ENCODE measurements at regions not wholly inside any gene's neighbourhood (a gene's known extent, or its start where the extent isn't known, plus 50 kb on each side); places are given as distances from the start of the nearest gene placed in this dataset.

GRCh38 chr2:16261791-16262190, 321.4 kb downstream of the MYCN start:
- H3K9me3 Mint-ChIP-seq, result no peaks in the 10 kb centered on the region
- Histone ChIP-seq H3K4me3 (ENCODE audit: low read length) (no peak overlapping the region), H3K9me3 (ENCODE audit: control insufficient read depth in 2 of 3, low read length in 3 of 3) (no peaks in the 10 kb centered on the region), H3K4me1 (ENCODE audit: control insufficient read depth in 2 of 2, insufficient read depth in 2 of 2, low read length in 2 of 2) (no peaks in the 10 kb centered on the region), H3K27me3 (ENCODE audit: control insufficient read depth in 2 of 2, insufficient read depth in 2 of 2, low read length in 2 of 2) (no peaks in the 10 kb centered on the region), H3K36me3 (ENCODE audit: control insufficient read depth in 2 of 3, insufficient read depth in 3 of 3, low read length in 3 of 3) (no peaks in the 10 kb centered on the region), H3K27ac (ENCODE audit: low read depth, low read length) (no peak overlapping the region)
- H3K4me1 Mint-ChIP-seq, result peaks cover 0 to 13% (median 8%) of the 10 kb centered on the region in 7 donors
- ChIA-PET POLR2A (no interaction called here), CTCF (no interaction called here)
- H3K27me3 Mint-ChIP-seq, result peaks cover 0 to 19% (median 0%) of the 10 kb centered on the region in 5 donors
- no peak overlapping the region for H3K4me3 Mint-ChIP-seq
- ATAC-seq (no peak), DNase-seq (no peak)
- H3K36me3 Mint-ChIP-seq, result no peaks in the 10 kb centered on the region
- no peak overlapping the region for H3K27ac Mint-ChIP-seq
- intact Hi-C loops (cut with micrococcal nuclease), result no loop called here

GRCh38 chr2:16261071-16261470, 320.7 kb downstream of the MYCN start:
- no peaks in the 10 kb centered on the region for H3K27me3 ChIP-seq (ENCODE audit: control insufficient read depth in 2 of 2, insufficient read depth in 2 of 2, low read length in 2 of 2)
- ATAC-seq, result no peak
- ChIA-PET CTCF (no interaction called here), POLR2A (no interaction called here)
- no peaks in the 10 kb centered on the region for H3K36me3 ChIP-seq (ENCODE audit: control insufficient read depth in 2 of 3, insufficient read depth in 3 of 3, low read length in 3 of 3)
- Mint-ChIP-seq H3K9me3 (no peaks in the 10 kb centered on the region), H3K36me3 (no peaks in the 10 kb centered on the region), H3K27me3 (peaks cover 0 to 19% (median 0%) of the 10 kb centered on the region in 5 donors), H3K4me1 (peaks cover 0 to 17% (median 8%) of the 10 kb centered on the region in 7 donors), H3K4me3 (no peak overlapping the region), H3K27ac (no peak overlapping the region)
- intact Hi-C loops (cut with micrococcal nuclease), result no loop called here
- no peaks in the 10 kb centered on the region for H3K9me3 ChIP-seq (ENCODE audit: control insufficient read depth in 2 of 3, low read length in 3 of 3)
- DNase-seq, result no peak
- no peaks in the 10 kb centered on the region for H3K4me1 ChIP-seq (ENCODE audit: control insufficient read depth in 2 of 2, insufficient read depth in 2 of 2, low read length in 2 of 2)
- H3K27ac ChIP-seq (ENCODE audit: low read depth, low read length), result no peak overlapping the region
- H3K4me3 ChIP-seq (ENCODE audit: low read length), result no peak overlapping the region

- Histone ChIP-seq H3K4me3 (ENCODE audit: low read length) (no peak overlapping the region), H3K36me3 (ENCODE audit: control insufficient read depth in 2 of 3, insufficient read depth in 3 of 3, low read length in 3 of 3) (no peaks in the 10 kb centered on the region), H3K27ac (ENCODE audit: low read depth, low read length) (no peak overlapping the region), H3K27me3 (ENCODE audit: control insufficient read depth in 2 of 2, insufficient read depth in 2 of 2, low read length in 2 of 2) (no peaks in the 10 kb centered on the region), H3K4me1 (ENCODE audit: control insufficient read depth in 2 of 2, insufficient read depth in 2 of 2, low read length in 2 of 2) (no peaks in the 10 kb centered on the region), H3K9me3 (ENCODE audit: control insufficient read depth in 2 of 3, low read length in 3 of 3) (no peaks in the 10 kb centered on the region)
- no peaks in the 10 kb centered on the region for H3K36me3 Mint-ChIP-seq
- ChIA-PET POLR2A (no interaction called here), CTCF (no interaction called here)
- ATAC-seq (no peak), DNase-seq (no peak)
- no peak overlapping the region for H3K4me3 Mint-ChIP-seq
- H3K4me1 Mint-ChIP-seq, result peaks cover 0 to 17% (median 8%) of the 10 kb centered on the region in 7 donors
- peaks cover 0 to 19% (median 0%) of the 10 kb centered on the region in 5 donors for H3K27me3 Mint-ChIP-seq
- no peak overlapping the region for H3K27ac Mint-ChIP-seq
- no peaks in the 10 kb centered on the region for H3K9me3 Mint-ChIP-seq
- intact Hi-C loops (cut with micrococcal nuclease), result no loop called here
Observed at GRCh38 chr2:16260041-16260830, 319.9 kb downstream of the MYCN start.

GRCh38 chr2:16259010-16259409, 318.7 kb downstream of the MYCN start:
- ATAC-seq (no peak), DNase-seq (no peak)
- Histone ChIP-seq H3K36me3 (ENCODE audit: control insufficient read depth in 2 of 3, insufficient read depth in 3 of 3, low read length in 3 of 3) (no peaks in the 10 kb centered on the region), H3K27me3 (ENCODE audit: control insufficient read depth in 2 of 2, insufficient read depth in 2 of 2, low read length in 2 of 2) (no peaks in the 10 kb centered on the region), H3K4me1 (ENCODE audit: control insufficient read depth in 2 of 2, insufficient read depth in 2 of 2, low read length in 2 of 2) (no peaks in the 10 kb centered on the region), H3K9me3 (ENCODE audit: control insufficient read depth in 2 of 3, low read length in 3 of 3) (no peaks in the 10 kb centered on the region), H3K4me3 (ENCODE audit: low read length) (no peak overlapping the region), H3K27ac (ENCODE audit: low read depth, low read length) (no peak overlapping the region)
- Mint-ChIP-seq H3K27me3 (peaks cover 0 to 21% (median 5%) of the 10 kb centered on the region in 5 donors), H3K27ac (no peak overlapping the region), H3K36me3 (no peaks in the 10 kb centered on the region), H3K4me1 (peaks cover 0 to 17% (median 8%) of the 10 kb centered on the region in 7 donors), H3K9me3 (no peaks in the 10 kb centered on the region), H3K4me3 (no peak overlapping the region)
- intact Hi-C loops (cut with micrococcal nuclease), result no loop called here
- POLR2A ChIA-PET, result no interaction called here
- CTCF ChIA-PET, result no interaction called here

- POLR2A ChIA-PET, result no interaction called here
- CTCF ChIA-PET, result no interaction called here
Observed at GRCh38 chr2:16258350-16258749, 318.0 kb downstream of the MYCN start.

GRCh38 chr2:16257322-16258028, 317.1 kb downstream of the MYCN start:
- Mint-ChIP-seq H3K27ac (no peak overlapping the region), H3K9me3 (no peaks in the 10 kb centered on the region), H3K4me1 (peaks cover 0 to 17% (median 8%) of the 10 kb centered on the region in 7 donors), H3K36me3 (no peaks in the 10 kb centered on the region), H3K4me3 (peak overlapping the region in 1 of 10 donors; percentile 41), H3K27me3 (peaks cover 0 to 21% (median 6%) of the 10 kb centered on the region in 5 donors)
- H3K27me3 ChIP-seq (ENCODE audit: control insufficient read depth in 2 of 2, insufficient read depth in 2 of 2, low read length in 2 of 2), result no peaks in the 10 kb centered on the region
- H3K4me1 ChIP-seq (ENCODE audit: control insufficient read depth in 2 of 2, insufficient read depth in 2 of 2, low read length in 2 of 2), result no peaks in the 10 kb centered on the region
- H3K4me3 ChIP-seq (ENCODE audit: low read length), result no peak overlapping the region
- intact Hi-C loops (cut with micrococcal nuclease), result no loop called here
- DNase-seq, result no peak
- H3K9me3 ChIP-seq (ENCODE audit: control insufficient read depth in 2 of 3, low read length in 3 of 3), result no peaks in the 10 kb centered on the region
- CTCF ChIA-PET, result no interaction called here
- ATAC-seq, result no peak
- POLR2A ChIA-PET, result no interaction called here
- H3K27ac ChIP-seq (ENCODE audit: low read depth, low read length), result no peak overlapping the region
- H3K36me3 ChIP-seq (ENCODE audit: control insufficient read depth in 2 of 3, insufficient read depth in 3 of 3, low read length in 3 of 3), result no peaks in the 10 kb centered on the region

More at GRCh38 chr2:16258350-16258749, 318.0 kb downstream of the MYCN start:
- intact Hi-C loops (cut with micrococcal nuclease), result no loop called here
- Mint-ChIP-seq H3K4me1 (peaks cover 0 to 17% (median 8%) of the 10 kb centered on the region in 7 donors), H3K27me3 (peaks cover 0 to 21% (median 8%) of the 10 kb centered on the region in 5 donors), H3K27ac (peak overlapping the region in 1 of 9 donors; percentile 18), H3K9me3 (no peaks in the 10 kb centered on the region), H3K36me3 (no peaks in the 10 kb centered on the region), H3K4me3 (no peak overlapping the region)
- Histone ChIP-seq H3K9me3 (ENCODE audit: control insufficient read depth in 2 of 3, low read length in 3 of 3) (no peaks in the 10 kb centered on the region), H3K27ac (ENCODE audit: low read depth, low read length) (no peak overlapping the region), H3K27me3 (ENCODE audit: control insufficient read depth in 2 of 2, insufficient read depth in 2 of 2, low read length in 2 of 2) (no peaks in the 10 kb centered on the region), H3K36me3 (ENCODE audit: control insufficient read depth in 2 of 3, insufficient read depth in 3 of 3, low read length in 3 of 3) (no peaks in the 10 kb centered on the region), H3K4me1 (ENCODE audit: control insufficient read depth in 2 of 2, insufficient read depth in 2 of 2, low read length in 2 of 2) (no peaks in the 10 kb centered on the region), H3K4me3 (ENCODE audit: low read length) (no peak overlapping the region)
- DNase-seq (no peak), ATAC-seq (no peak)

All from naive thymus-derived CD4-positive, alpha-beta T cell (primary cell).